GM12865 (cell line): ENCODE measurements at regions not wholly inside any gene's neighbourhood (a gene's known extent, or its start where the extent isn't known, plus 50 kb on each side); places are given as distances from the start of the nearest gene placed in this dataset.
"Not testable (repeated sequence)": the region's sequence is repeated elsewhere in the genome, so short reads cannot be mapped to it uniquely, and the experiment has no call there.

ENCODE experiments used
- DNase-seq: peaks from one replicate; pipeline ENCODE4 v3.0.0; 2010; ENCODE audit warnings: low read depth
- H3K4me3 ChIP-seq: 2 replicates; pipeline ENCODE4 v1.5.1; 2011; ENCODE audit warnings: mild to moderate bottlenecking, low read depth, low read length, control low read depth
- TF ChIP-seq, protein P1 (sequence below): IDR thresholded peaks from 2 replicates; pipeline ENCODE4 v1.5.1; 2011; ENCODE audit warnings: low read length, control low read depth, low read depth, inconsistent platforms; ENCODE audit not compliant: insufficient read depth; ENCODE audit errors: missing control alignments

DNA sequence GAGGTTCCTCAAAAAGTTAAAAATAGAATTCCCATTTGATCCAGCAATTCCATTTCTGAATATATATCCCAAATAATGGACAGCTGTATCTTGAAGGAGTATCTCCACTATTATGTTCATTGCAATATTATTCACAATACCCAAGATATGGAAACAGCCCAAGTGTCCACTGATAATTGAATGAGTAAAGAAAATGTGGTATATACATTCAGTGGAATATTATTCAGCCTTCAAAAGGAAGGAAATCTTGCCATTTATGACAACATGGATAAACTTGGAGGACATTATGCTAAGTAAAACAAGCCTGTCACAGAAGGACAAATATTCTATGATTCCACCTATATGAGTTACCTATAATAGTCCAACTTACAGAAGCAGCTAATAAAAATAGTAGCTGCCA, 979.0 kb downstream of the SLC6A15 start:
- no peak for DNase-seq
- TF ChIP-seq, protein P1, sequence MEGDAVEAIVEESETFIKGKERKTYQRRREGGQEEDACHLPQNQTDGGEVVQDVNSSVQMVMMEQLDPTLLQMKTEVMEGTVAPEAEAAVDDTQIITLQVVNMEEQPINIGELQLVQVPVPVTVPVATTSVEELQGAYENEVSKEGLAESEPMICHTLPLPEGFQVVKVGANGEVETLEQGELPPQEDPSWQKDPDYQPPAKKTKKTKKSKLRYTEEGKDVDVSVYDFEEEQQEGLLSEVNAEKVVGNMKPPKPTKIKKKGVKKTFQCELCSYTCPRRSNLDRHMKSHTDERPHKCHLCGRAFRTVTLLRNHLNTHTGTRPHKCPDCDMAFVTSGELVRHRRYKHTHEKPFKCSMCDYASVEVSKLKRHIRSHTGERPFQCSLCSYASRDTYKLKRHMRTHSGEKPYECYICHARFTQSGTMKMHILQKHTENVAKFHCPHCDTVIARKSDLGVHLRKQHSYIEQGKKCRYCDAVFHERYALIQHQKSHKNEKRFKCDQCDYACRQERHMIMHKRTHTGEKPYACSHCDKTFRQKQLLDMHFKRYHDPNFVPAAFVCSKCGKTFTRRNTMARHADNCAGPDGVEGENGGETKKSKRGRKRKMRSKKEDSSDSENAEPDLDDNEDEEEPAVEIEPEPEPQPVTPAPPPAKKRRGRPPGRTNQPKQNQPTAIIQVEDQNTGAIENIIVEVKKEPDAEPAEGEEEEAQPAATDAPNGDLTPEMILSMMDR: no peak
- no peak overlapping the region for H3K4me3 ChIP-seq

DNA sequence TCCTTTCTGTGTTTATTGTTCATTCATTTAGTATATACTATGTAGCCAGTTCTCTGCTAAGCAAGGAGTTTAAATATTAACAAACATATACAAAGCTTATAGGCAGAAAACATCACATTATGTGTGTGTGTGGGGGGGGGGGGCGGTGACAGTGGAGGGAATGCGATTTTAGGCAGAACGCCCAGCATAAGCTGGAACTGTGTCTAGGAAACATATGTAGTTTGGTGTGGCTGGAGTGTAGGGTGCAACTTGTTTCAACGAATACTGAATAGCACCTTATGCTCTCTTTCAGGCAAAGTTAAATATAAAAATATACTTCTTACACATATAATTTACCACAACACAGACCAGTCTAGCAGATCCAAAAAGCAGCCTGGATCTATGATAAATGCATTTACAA, 980.6 kb downstream of the SLC6A15 start:
- no peak for DNase-seq
- TF ChIP-seq, protein P1: no peak
- H3K4me3 ChIP-seq: no peak overlapping the region

DNA sequence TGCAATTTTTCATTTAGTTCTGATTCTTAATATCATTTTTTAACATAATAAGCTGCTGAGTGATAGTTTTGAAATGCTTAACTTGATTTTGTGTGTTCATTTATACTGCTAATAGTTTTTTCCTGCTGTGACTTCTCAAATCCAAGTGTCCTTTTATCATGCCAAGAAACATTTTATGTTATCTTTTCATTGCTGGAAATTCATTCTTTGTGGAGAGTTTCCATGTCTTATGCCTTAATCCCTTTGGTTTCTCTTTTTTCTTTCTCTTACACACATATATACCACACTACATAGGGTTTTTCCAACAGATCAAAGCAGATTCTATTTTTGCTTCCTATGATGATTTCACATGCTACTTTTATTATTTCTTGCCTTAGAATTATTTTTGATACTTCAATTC, 981.1 kb downstream of the SLC6A15 start:
- DNase-seq: no peak
- TF ChIP-seq, protein P1: no peak
- no peak overlapping the region for H3K4me3 ChIP-seq

DNA sequence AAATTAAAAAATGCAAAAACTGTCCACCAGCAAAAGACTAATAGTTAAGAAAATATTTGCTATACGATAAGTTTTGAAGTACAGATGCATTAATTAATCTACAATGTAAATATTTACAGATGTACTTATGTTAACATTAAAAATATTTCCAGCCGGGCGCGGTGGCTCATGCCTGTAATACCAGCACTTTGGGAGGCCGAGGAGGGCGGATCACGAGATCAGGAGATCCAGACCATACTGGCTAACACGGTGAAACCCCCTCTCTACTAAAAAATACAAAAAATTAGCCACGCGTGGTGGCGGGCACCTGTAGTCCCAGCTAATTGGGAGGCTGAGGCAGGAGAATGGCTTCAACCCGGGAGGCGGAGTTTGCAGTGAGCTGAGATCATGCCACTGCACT, 982.8 kb downstream of the SLC6A15 start:
- H3K4me3 ChIP-seq, DNase-seq: not testable (repeated sequence)

DNA sequence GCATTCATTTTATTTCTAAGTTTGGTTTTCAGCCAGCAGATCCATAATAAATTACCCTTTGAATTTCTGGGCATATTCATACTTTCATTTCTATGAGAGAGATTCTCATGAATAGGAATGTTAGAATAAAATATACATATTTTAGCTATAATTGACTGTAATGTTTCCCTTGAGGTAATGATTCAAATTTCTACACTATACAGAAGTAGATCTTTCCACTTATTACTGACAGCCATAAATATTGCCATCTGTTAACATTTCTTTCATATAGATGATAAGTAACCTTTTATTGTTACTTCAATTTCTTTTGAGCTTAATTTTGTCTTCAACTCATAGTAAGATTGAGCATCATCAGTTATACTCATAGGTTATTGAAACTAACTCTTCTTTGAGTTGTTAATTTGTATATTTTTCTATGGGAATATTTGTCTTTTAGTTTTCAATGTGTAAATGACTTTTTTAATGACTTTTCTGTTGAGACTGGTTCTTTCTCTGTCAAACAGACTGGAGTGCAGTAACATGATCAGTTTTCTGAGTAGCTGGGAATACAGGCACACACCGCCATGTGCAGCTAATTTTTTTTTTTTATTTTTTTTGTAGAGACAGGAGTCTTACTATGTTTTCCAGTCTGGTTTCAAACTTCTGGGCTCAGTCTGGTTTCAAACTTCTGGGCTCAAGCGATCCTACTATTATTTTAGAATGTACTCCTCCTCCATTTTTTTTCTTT, 991.6 kb downstream of the SLC6A15 start:
- TF ChIP-seq, protein P1: no peak
- no peak overlapping the region for H3K4me3 ChIP-seq
- DNase-seq: no peak

DNA sequence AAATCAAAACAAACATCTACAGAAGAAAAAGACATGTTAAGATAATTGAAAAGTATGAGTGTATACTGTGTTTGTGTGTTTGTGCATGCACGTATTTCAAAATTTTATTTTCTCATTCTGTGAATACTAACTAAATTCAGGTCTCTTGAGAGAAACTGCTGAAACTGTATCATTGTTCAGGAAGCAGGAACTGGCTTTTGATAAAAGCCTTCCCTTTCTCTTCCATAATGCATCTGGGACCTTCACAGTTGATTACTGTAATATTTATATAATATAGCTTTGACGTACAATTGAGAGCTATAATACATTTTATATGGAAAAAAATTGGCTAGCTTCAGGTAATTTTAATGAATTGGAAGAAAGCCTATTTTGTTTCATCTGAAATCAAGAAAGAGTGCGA, 993.5 kb downstream of the SLC6A15 start:
- no peak overlapping the region for H3K4me3 ChIP-seq
- TF ChIP-seq, protein P1: no peak
- no peak for DNase-seq

DNA sequence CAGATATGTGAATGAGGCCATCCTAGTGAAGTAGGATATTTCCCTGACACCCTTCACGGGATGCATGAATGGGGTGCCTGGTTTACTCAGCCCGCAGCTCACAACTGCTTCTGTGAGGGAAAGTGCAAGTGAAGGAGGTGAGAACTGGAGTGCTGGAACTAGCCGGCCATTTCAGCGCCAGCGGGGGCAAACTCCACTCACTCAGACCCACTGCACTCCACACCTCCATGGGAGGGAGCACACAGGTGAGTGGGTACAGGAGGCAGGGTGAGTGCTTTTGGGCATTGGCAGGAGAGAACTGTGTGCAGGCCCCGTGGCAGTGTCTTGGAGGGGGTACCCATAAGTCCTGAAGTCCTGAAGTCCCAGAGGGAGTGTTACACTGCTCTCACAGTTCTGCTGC, 1008.4 kb downstream of the SLC6A15 start:
- TF ChIP-seq, protein P1: no peak
- no peak overlapping the region for H3K4me3 ChIP-seq
- no peak for DNase-seq

DNA sequence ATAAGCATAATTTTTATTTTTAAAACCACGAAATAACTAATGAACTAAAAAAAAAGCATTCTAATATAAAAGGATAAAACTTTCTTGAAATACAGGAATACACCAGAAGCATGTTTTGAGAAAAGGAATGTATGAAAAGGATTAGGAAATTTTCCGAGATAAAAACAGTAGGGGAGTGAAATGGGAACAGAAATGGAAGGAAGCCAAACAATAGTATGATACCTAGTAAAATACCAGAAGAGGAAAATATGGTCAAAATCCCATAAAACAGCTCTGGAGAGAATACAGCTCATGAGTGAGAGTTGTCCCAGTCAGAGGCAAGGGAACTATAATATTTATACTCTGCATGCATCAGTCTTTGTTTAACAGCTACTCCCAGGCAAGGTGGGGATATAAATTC, 1016.2 kb downstream of the SLC6A15 start:
- no peak overlapping the region for H3K4me3 ChIP-seq
- TF ChIP-seq, protein P1: no peak
- no peak for DNase-seq
